Pancreas (tissue), 10 donors: ENCODE measurements at regions not wholly inside any gene's neighbourhood (a gene's known extent, or its start where the extent isn't known, plus 50 kb on each side); places are given as distances from the start of the nearest gene placed in this dataset.

Experiments used
- ATAC-seq, 4 donors: fragments of 200-7000 bp; cut with Tn5 transposase; one replicate each; pipeline versions ENCODE4 v1.8.0 to v1.9.1; 2020; ENCODE audit warnings: mild to moderate bottlenecking in 4 of 4, moderate library complexity in 4 of 4
- DNase-seq, 6 donors: peaks; one replicate each; pipeline ENCODE4 v3.0.0-alpha.2; 2020
- FAIRE-seq: peaks from 2 replicates; lab custom pipeline; 2012; peaks lifted over from hg19 to GRCh38; lab: Jason Lieb, UNC
- H3K27ac ChIP-seq, 4 donors: fragments of 200-600 bp; sonication (generic); 1 replicate in 3 of 4; 2 replicates in 1 of 4; pipeline versions ENCODE4 v1.5.0 to v1.8.0; 2020
- H3K27me3 ChIP-seq, 4 donors: fragments of 200-600 bp; one replicate each; pipeline ENCODE4 v1.8.0; 2021
- H3K36me3 ChIP-seq, 3 donors: fragments of 200-600 bp; sonication (generic) in 1 of 3; one replicate each; pipeline versions ENCODE4 v1.5.0 to v1.8.0; 2020 to 2021
- H3K4me1 ChIP-seq, 3 donors: fragments of 200-600 bp; one replicate each; pipeline ENCODE4 v1.8.0; 2021
- H3K4me3 ChIP-seq, 4 donors: fragments of 200-600 bp; sonication (generic) in 2 of 4; one replicate each; pipeline versions ENCODE4 v1.5.0 to v1.8.0; 2020 to 2021
- H3K9me3 ChIP-seq, 4 donors: fragments of 200-600 bp; one replicate each; pipeline ENCODE4 v1.8.0; 2021
- WGBS, 2 donors: extraction: QIAGEN DNeasy Blood & Tissue Kit; methylation state at CpG; one replicate each; pipeline ENCODE4 v1.1.7; 2013; 5-methylcytosine and 5-hydroxymethylcytosine counted together
- intact Hi-C, 3 donors: fragments of 100-400 bp; cut with DNase I; formaldehyde crosslinking; loops; one replicate each; pipeline versions ENCODE4 v1.11.1 to v1.14.2; 2022
- TF ChIP-seq, protein P1 (sequence below), 4 donors: fragments of 200-600 bp; sonication (generic) in 3 of 4; IDR thresholded peaks; one replicate each; pipeline versions ENCODE4 v1.5.0 to v1.8.0; 2021; ENCODE audit warnings: antibody characterized with exemption in 4 of 4
- donor health status: healthy with polysubstance abuse.
- donor health status: DM: no; HTN: no; CAD: no; lungs with moderate emphysema.
- donor health status: DM: no; HTN: no; CAD: no.
- donor health status: control.
- donor health status: control.
- donor health status: Bipolar disorder and iron deficiency.
- donor health status: DM: yes; HTN: yes; CAD: no.
- donor health status: DM: no; HTN: no; CAD: no.
- donor health status: DM: no; HTN: no; CAD: no.
- donor health status: DM: yes; HTN: yes; CAD: no.

DNA sequence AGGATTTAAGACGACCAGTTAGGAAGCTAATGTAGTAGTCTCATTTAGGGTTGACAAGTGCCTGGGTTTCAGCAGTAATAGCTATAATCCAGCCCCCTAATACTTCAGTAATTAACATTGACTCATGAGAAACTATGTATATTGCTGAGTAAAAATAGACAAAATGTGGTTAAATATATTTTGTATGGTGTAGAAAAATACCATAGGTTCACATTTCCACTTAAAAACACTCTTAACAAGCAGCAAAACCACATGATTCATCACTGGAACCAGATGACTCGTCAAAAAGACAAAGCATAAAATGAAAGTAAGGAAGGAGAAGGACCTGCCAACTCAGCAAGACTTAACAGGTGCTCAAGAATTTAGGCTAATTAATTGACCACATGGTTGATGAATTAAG, 288.9 kb downstream of the EFHB start:
- Histone ChIP-seq H3K4me1 (no peaks in the 10 kb centered on the region), H3K27me3 (no peaks in the 10 kb centered on the region), H3K36me3 (no peaks in the 10 kb centered on the region), H3K27ac (no peak overlapping the region), H3K9me3 (no peaks in the 10 kb centered on the region), H3K4me3 (no peak overlapping the region)
- TF ChIP-seq, protein P1, sequence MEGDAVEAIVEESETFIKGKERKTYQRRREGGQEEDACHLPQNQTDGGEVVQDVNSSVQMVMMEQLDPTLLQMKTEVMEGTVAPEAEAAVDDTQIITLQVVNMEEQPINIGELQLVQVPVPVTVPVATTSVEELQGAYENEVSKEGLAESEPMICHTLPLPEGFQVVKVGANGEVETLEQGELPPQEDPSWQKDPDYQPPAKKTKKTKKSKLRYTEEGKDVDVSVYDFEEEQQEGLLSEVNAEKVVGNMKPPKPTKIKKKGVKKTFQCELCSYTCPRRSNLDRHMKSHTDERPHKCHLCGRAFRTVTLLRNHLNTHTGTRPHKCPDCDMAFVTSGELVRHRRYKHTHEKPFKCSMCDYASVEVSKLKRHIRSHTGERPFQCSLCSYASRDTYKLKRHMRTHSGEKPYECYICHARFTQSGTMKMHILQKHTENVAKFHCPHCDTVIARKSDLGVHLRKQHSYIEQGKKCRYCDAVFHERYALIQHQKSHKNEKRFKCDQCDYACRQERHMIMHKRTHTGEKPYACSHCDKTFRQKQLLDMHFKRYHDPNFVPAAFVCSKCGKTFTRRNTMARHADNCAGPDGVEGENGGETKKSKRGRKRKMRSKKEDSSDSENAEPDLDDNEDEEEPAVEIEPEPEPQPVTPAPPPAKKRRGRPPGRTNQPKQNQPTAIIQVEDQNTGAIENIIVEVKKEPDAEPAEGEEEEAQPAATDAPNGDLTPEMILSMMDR (IDR thresholded peaks at IDR 0.05) = no peak
- ATAC-seq (no peak), FAIRE-seq (no peak), DNase-seq (no peak)
- intact Hi-C loops = no loop called here
- WGBS, 2 donors = 38 to 45% methylated on average over 2 of the region's 2 CpGs

DNA sequence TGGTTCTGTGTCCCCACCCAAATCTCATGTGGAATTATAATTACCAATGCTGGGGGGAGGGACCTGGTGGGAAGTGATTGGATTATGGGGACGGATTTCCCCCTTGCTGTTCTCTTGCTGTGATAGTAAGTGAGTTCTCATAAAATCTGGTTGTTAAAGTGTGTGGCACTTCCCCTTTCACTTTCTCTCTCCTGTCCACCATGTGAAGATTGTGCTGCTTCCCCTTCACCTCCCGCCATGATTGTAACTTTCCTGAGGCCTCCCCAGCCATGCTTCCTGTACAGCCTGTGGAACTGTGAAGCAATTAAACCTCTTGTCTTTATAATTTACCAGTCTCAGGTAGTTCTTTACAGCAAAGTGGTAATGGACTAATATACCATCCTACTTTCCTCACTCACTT, 289.6 kb downstream of the EFHB start:
- H3K27ac ChIP-seq = no peak overlapping the region
- ATAC-seq = no peak
- WGBS, 2 donors = 43 to 57% methylated on average over 2 of the region's 2 CpGs
- H3K4me3 ChIP-seq = no peak overlapping the region
- TF ChIP-seq, protein P1 (IDR thresholded peaks at IDR 0.05) = no peak
- no peaks in the 10 kb centered on the region for H3K9me3 ChIP-seq
- no peaks in the 10 kb centered on the region for H3K4me1 ChIP-seq
- H3K36me3 ChIP-seq = no peaks in the 10 kb centered on the region
- no peak for DNase-seq
- H3K27me3 ChIP-seq = no peaks in the 10 kb centered on the region
- intact Hi-C loops = no loop called here
- no peak for FAIRE-seq

DNA sequence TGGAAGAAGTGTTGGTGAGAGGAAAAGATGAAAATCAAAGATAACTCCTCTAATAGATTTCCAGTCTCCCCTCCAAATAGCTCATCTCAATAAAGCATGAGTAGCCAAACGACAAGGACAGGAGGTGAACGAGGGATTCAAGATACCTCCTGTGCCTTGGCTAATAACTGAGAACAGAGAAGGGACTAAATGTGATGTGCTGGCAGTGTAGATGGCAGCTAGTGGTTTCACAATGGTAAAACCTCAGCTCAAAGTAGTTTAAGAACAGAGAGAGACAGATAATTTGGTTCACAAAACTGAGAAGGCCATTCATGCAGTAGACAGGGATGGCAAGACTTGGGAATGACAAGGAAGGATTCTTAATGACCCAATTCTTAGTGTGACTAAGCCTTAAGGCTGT, 292.6 kb downstream of the EFHB start:
- ATAC-seq (no peak), FAIRE-seq (no peak), DNase-seq (no peak)
- intact Hi-C loops = no loop called here
- Histone ChIP-seq H3K36me3 (no peaks in the 10 kb centered on the region), H3K27ac (no peak overlapping the region), H3K4me3 (no peak overlapping the region), H3K9me3 (no peaks in the 10 kb centered on the region), H3K27me3 (no peaks in the 10 kb centered on the region), H3K4me1 (no peaks in the 10 kb centered on the region)
- TF ChIP-seq, protein P1 (IDR thresholded peaks at IDR 0.05) = no peak
- 31 to 38% methylated on average over 2 of the region's 2 CpGs for WGBS, 2 donors

DNA sequence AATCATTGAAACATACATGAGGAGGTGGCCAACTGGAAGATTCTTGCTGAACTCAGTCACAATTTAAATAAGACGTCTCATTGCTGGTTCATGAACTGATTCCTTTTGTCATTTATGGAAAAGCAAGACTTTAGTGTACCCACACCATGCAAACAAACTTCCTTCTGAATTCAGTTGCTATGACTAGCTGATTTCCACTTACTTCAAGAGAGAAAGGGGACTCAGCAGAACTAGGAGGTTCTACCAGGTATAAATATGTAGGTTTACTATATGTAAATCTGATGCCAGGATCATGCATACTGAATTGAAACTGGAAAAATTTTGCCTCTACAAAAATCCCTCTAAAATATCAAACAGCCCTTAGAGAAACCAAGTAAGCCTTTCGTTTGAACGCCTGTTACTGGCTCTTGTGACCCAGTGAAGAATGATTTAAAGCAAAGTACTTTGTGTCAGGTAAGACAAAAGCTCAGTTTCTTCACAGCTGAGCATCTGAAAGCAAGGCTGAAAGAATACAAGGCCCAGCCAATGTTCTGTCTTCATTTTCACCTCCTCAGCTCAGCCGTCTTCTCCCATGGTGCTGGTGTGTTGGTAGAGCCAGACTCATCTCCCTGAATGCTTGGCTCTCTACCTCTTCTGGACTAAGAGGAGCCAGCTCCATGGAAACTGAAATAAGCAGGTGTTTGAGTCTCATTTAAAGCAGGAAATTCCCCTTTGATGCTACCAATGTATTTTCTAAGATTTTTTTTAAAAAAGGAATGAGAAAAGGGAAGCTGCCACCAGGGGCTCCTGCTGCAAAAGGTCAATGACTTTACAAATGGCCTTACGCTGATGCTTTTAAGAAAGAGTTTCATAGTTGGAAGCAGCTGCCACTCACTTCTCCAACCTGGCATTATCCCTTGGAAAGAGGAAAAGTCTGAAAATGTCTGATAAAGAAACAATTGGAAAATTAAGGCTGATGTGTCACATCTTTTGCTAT, 301.6 kb downstream of the EFHB start:
- TF ChIP-seq, protein P1 (IDR thresholded peaks at IDR 0.05) = no peak
- Histone ChIP-seq H3K27ac (no peak overlapping the region), H3K36me3 (no peaks in the 10 kb centered on the region), H3K9me3 (no peaks in the 10 kb centered on the region), H3K4me3 (no peak overlapping the region), H3K27me3 (no peaks in the 10 kb centered on the region), H3K4me1 (no peaks in the 10 kb centered on the region)
- WGBS, 2 donors = 54 to 60% methylated on average over 5 of the region's 5 CpGs
- DNase-seq (no peak), ATAC-seq (no peak), FAIRE-seq (no peak)
- intact Hi-C loops = no loop called here

DNA sequence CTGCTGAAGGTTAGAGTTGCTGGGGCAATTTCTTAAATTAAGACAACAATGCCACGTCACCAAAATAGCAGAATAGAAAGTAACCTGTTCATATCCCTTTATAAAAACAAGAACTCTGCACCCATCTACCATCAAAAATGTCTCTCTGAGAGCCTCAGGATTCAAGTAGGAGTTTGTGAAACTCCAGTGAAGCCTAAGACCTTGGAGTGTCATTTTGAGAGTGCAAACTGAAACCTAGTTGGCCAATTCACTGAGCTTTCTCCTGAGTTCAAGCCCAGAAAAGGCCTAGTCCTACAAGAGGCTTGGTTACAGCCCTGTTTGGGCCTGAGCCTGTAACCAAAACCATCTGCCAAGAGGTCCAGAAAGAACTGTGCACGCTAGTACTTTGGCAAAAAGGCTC, 335.1 kb downstream of the EFHB start:
- ATAC-seq (no peak), DNase-seq (no peak), FAIRE-seq (no peak)
- Histone ChIP-seq H3K36me3 (no peaks in the 10 kb centered on the region), H3K27ac (no peak overlapping the region), H3K4me1 (no peaks in the 10 kb centered on the region), H3K9me3 (no peaks in the 10 kb centered on the region), H3K27me3 (no peaks in the 10 kb centered on the region), H3K4me3 (no peak overlapping the region)
- TF ChIP-seq, protein P1 (IDR thresholded peaks at IDR 0.05) = no peak
- intact Hi-C loops = no loop called here
- WGBS, 2 donors = 44 to 56% methylated on average over 2 of the region's 2 CpGs
